IPS-18a (cell line): ENCODE measurements at regions not wholly inside any gene's neighbourhood (a gene's known extent, or its start where the extent isn't known, plus 50 kb on each side); places are given as distances from the start of the nearest gene placed in this dataset.
"Not testable (repeated sequence)": the region's sequence is repeated elsewhere in the genome, so short reads cannot be mapped to it uniquely, and the experiment has no call there.

ENCODE experiments used
- H3K27ac ChIP-seq: one replicate; pipeline ENCODE4 v1.5.1; 2013; ENCODE audit warnings: low read length
- H3K27me3 ChIP-seq: one replicate; pipeline ENCODE4 v1.6.1; 2013; ENCODE audit warnings: mild to moderate bottlenecking, low read length; ENCODE audit not compliant: control insufficient read depth, insufficient read depth
- H3K36me3 ChIP-seq: one replicate; pipeline ENCODE4 v1.6.1; 2013; ENCODE audit warnings: low read depth, low read length; ENCODE audit not compliant: control insufficient read depth
- H3K4me1 ChIP-seq: one replicate; pipeline ENCODE4 v1.6.1; 2013; ENCODE audit warnings: low read depth, low read length; ENCODE audit not compliant: control insufficient read depth
- H3K4me3 ChIP-seq: one replicate; pipeline ENCODE4 v1.5.1; 2013; ENCODE audit warnings: low read length
- H3K9ac ChIP-seq: one replicate; pipeline ENCODE4 v1.6.1; 2013; ENCODE audit warnings: mild to moderate bottlenecking, low read length, moderate library complexity
- H3K9me3 ChIP-seq: one replicate; pipeline ENCODE4 v1.6.1; 2013; ENCODE audit warnings: low read depth, low read length; ENCODE audit not compliant: control insufficient read depth

DNA sequence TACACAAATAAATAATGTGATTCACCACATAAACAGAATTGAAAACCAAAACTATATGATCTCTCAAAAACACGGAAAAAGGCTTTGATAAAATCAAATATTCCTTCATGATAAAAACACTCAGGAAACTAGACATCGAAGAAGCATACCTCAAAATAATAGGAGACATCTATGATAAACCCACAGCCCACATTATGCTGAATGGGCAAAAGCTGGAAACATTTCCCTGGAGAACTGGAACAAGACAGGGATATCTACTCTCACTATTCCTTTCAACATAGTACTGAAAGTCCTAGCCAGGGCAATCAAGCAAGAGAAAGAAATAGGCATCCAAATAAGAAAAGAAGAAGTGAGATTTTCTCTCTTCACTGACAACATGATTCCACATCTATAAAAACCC is 371.5 kb upstream of the ATXN7L3B start:
- Histone ChIP-seq H3K27ac (no peak overlapping the region), H3K9ac (no peak overlapping the region), H3K4me1 (no peaks in the 10 kb centered on the region), H3K36me3 (no peaks in the 10 kb centered on the region), H3K27me3 (no peaks in the 10 kb centered on the region), H3K4me3 (no peak overlapping the region), H3K9me3 (no peaks in the 10 kb centered on the region)

- no peak overlapping the region for H3K4me3 ChIP-seq
- no peak overlapping the region for H3K9ac ChIP-seq
- no peak overlapping the region for H3K27ac ChIP-seq
- no peaks in the 10 kb centered on the region for H3K36me3 ChIP-seq
- H3K27me3 ChIP-seq = no peaks in the 10 kb centered on the region
- no peaks in the 10 kb centered on the region for H3K9me3 ChIP-seq
- no peaks in the 10 kb centered on the region for H3K4me1 ChIP-seq
Observed at GRCh38 chr12:74169607-74170006, 368.0 kb upstream of the ATXN7L3B start.

- no peak overlapping the region for H3K9ac ChIP-seq
- H3K27me3 ChIP-seq = no peaks in the 10 kb centered on the region
- no peaks in the 10 kb centered on the region for H3K4me1 ChIP-seq
- no peaks in the 10 kb centered on the region for H3K36me3 ChIP-seq
- no peaks in the 10 kb centered on the region for H3K9me3 ChIP-seq
- H3K4me3 ChIP-seq = no peak overlapping the region
- H3K27ac ChIP-seq = no peak overlapping the region
Observed at GRCh38 chr12:74170645-74171477, 366.8 kb upstream of the ATXN7L3B start.

GRCh38 chr12:74171478-74171909 is 366.1 kb upstream of the ATXN7L3B start:
- Histone ChIP-seq H3K36me3 (no peaks in the 10 kb centered on the region), H3K4me3 (no peak overlapping the region), H3K27me3 (no peaks in the 10 kb centered on the region), H3K4me1 (no peaks in the 10 kb centered on the region), H3K9me3 (no peaks in the 10 kb centered on the region), H3K27ac (no peak overlapping the region), H3K9ac (no peak overlapping the region)

GRCh38 chr12:74174961-74175360 is 362.7 kb upstream of the ATXN7L3B start:
- H3K9ac ChIP-seq, H3K4me1 ChIP-seq, H3K27ac ChIP-seq, H3K27me3 ChIP-seq, H3K9me3 ChIP-seq, H3K4me3 ChIP-seq, H3K36me3 ChIP-seq: not testable (repeated sequence)

DNA sequence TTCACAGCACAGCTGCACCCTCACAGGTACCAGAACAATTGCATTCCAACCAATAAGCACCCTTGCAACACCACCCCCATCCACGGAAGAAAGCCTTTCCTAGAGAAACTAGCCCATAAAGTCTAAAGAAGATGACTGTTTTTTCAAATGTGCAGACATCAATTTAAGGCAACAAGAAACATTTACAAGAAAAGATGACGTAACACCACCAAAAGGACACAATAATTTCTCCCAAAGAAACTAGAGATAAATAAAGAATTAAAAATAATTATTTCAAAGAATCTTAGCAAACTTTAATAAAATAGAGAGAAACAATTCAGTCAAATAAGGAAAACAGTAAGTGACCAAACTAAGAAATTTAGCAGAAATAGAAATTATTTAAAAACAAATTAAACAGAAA is 352.3 kb upstream of the ATXN7L3B start:
- Histone ChIP-seq H3K9ac (no peak overlapping the region), H3K4me1 (no peaks in the 10 kb centered on the region), H3K4me3 (no peak overlapping the region), H3K36me3 (no peaks in the 10 kb centered on the region), H3K9me3 (no peaks in the 10 kb centered on the region), H3K27me3 (no peaks in the 10 kb centered on the region), H3K27ac (no peak overlapping the region)

DNA sequence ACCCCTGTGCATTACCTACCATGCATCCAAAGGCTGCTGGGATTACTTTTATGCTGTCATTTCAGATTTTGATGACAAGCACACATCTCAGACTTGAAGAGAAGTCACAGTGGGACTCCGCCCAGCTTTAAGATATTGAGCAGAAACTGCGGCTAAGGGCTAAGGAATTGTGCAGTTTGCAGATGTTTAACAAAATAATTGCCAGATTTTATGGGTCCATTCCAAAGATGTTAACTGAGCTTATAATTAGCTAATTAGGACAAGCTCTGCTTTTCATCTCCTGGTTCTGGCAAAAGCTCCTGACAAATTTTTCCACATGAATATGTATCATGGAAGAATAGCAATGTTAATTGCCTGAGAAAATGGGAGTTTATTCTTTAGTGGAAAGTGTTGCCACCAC is 344.4 kb upstream of the ATXN7L3B start:
- no peaks in the 10 kb centered on the region for H3K36me3 ChIP-seq
- no peak overlapping the region for H3K9ac ChIP-seq
- H3K4me3 ChIP-seq = no peak overlapping the region
- no peaks in the 10 kb centered on the region for H3K4me1 ChIP-seq
- no peaks in the 10 kb centered on the region for H3K9me3 ChIP-seq
- H3K27me3 ChIP-seq = no peaks in the 10 kb centered on the region
- H3K27ac ChIP-seq = no peak overlapping the region

DNA sequence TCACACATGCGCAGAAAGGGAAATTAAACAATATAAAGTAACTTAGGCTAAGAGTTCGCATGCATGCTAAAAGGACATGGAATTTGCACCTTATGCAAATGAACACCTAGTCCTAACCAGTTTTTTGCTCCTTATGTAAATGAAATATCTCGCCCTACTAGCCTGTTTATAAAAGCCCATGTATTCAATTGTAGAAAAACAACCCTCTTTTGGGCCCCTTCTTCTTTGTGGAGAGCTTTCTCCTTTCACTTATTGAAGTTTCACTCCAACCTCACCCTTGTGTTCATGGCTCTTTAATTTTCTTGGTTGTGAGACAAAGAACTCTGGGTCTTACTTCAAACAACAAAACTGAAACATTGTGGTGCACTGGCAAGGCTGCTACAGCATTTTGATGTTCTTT is 333.4 kb upstream of the ATXN7L3B start:
- H3K9me3 ChIP-seq = peaks cover 10% of the 10 kb centered on the region
- no peak overlapping the region for H3K4me3 ChIP-seq
- H3K36me3 ChIP-seq = no peaks in the 10 kb centered on the region
- H3K9ac ChIP-seq = no peak overlapping the region
- no peaks in the 10 kb centered on the region for H3K27me3 ChIP-seq
- H3K4me1 ChIP-seq = no peaks in the 10 kb centered on the region
- H3K27ac ChIP-seq = no peak overlapping the region

DNA sequence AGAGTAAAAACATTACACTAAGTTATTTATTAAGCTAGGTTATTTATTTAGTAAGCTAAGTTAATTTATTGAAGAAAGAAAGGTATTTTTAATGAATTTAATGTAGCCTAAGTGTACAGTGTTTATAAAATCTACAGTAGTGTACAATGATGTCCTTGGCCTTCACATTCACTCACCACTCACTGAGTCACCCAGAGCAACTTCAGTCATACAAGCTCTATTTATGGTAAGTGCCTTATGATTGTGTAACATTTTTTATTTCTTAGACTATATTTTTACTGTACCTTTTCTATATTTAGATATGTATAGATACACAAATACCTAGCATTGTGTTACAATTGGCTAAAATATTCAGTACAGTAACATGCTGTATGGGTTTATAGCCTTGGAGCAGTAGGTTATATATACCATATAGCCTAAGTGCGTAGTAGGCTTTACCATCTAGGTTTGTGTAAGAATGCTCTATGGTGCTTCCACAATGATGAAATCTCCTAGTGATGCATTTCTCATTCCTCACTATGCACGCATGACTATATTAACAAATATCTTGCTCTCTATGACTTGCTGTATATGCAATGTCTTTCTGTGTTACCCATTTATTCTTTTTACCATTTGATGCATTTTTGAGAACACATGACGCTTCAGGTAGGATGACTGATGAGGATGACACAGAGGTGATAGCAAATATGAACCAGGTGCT is 309.6 kb upstream of the ATXN7L3B start:
- H3K4me1 ChIP-seq = no peaks in the 10 kb centered on the region
- H3K27me3 ChIP-seq = no peaks in the 10 kb centered on the region
- no peak overlapping the region for H3K27ac ChIP-seq
- no peak overlapping the region for H3K4me3 ChIP-seq
- no peak overlapping the region for H3K9ac ChIP-seq
- H3K36me3 ChIP-seq = no peaks in the 10 kb centered on the region
- no peaks in the 10 kb centered on the region for H3K9me3 ChIP-seq

- Histone ChIP-seq H3K27me3 (no peaks in the 10 kb centered on the region), H3K4me1 (no peaks in the 10 kb centered on the region), H3K9me3 (no peaks in the 10 kb centered on the region), H3K27ac (no peak overlapping the region), H3K9ac (no peak overlapping the region), H3K36me3 (no peaks in the 10 kb centered on the region), H3K4me3 (no peak overlapping the region)
Observed at GRCh38 chr12:74229671-74230070, 308.0 kb upstream of the ATXN7L3B start.

- Histone ChIP-seq H3K27me3 (no peaks in the 10 kb centered on the region), H3K9me3 (no peaks in the 10 kb centered on the region), H3K4me1 (no peaks in the 10 kb centered on the region), H3K4me3 (no peak overlapping the region), H3K27ac (no peak overlapping the region), H3K36me3 (no peaks in the 10 kb centered on the region), H3K9ac (no peak overlapping the region)
Observed at GRCh38 chr12:74235342-74235741, 302.3 kb upstream of the ATXN7L3B start.

- no peak overlapping the region for H3K27ac ChIP-seq
- H3K9me3 ChIP-seq = no peaks in the 10 kb centered on the region
Observed at GRCh38 chr12:74241341-74241740, 296.3 kb upstream of the ATXN7L3B start.

More at GRCh38 chr12:74241341-74241740, 296.3 kb upstream of the ATXN7L3B start:
- Histone ChIP-seq H3K4me1 (no peaks in the 10 kb centered on the region), H3K4me3 (no peak overlapping the region), H3K27me3 (no peaks in the 10 kb centered on the region), H3K9ac (no peak overlapping the region), H3K36me3 (no peaks in the 10 kb centered on the region)
